Neuronal stem cell (in vitro differentiated cells): ENCODE measurements at regions not wholly inside any gene's neighbourhood (a gene's known extent, or its start where the extent isn't known, plus 50 kb on each side); places are given as distances from the start of the nearest gene placed in this dataset.
A peak's percentile ranks its signal among the peaks of the same experiment; 100 is the strongest.

Source experiments
- DNase-seq: peaks from one replicate; pipeline ENCODE4 v3.0.0-alpha.2; 2013; ENCODE audit warnings: low spot score
- H2AFZ ChIP-seq: one replicate; pipeline ENCODE4 v1.6.1; 2013; ENCODE audit warnings: mild to moderate bottlenecking, low read length, inconsistent platforms
- H2AK5ac ChIP-seq: 2 replicates; pipeline ENCODE4 v1.6.1; 2013; ENCODE audit warnings: low read depth, mild to moderate bottlenecking, inconsistent platforms, low read length, moderate library complexity, mixed read lengths
- H2BK120ac ChIP-seq: 2 replicates; pipeline ENCODE4 v1.6.1; 2013; ENCODE audit warnings: low read depth, mild to moderate bottlenecking, inconsistent platforms, low read length, moderate library complexity, mixed read lengths
- H2BK12ac ChIP-seq: one replicate; pipeline ENCODE4 v1.6.1; 2013; ENCODE audit warnings: low read length, inconsistent platforms
- H2BK15ac ChIP-seq: 2 replicates; pipeline ENCODE4 v1.6.1; 2013; ENCODE audit warnings: mild to moderate bottlenecking, low read length, inconsistent platforms, mixed read lengths
- H2BK5ac ChIP-seq: one replicate; pipeline ENCODE4 v1.6.1; 2013; ENCODE audit warnings: inconsistent platforms, mild to moderate bottlenecking, low read length, moderate library complexity
- H3K14ac ChIP-seq: one replicate; pipeline ENCODE4 v1.6.1; 2013; ENCODE audit warnings: low read length, inconsistent platforms
- H3K18ac ChIP-seq: 2 replicates; pipeline ENCODE4 v1.6.1; 2013; ENCODE audit warnings: low read length, inconsistent platforms
- H3K23ac ChIP-seq: 2 replicates; pipeline ENCODE4 v1.6.1; 2013; ENCODE audit warnings: low read depth, mild to moderate bottlenecking, mixed read lengths, low read length, inconsistent platforms; ENCODE audit not compliant: poor library complexity
- H3K27ac ChIP-seq: replicated peaks from 3 replicates; pipeline ENCODE4 v1.5.1; 2013; ENCODE audit warnings: low read length, inconsistent platforms
- H3K27me3 ChIP-seq, 3 experiments: 2 replicates each; pipeline ENCODE4 v1.6.1; 2013; ENCODE audit warnings: low read length in 3 of 3, mild to moderate bottlenecking in 2 of 3, inconsistent platforms in 1 of 3, low read depth in 1 of 3, mixed read lengths in 1 of 3, moderate library complexity in 1 of 3; ENCODE audit not compliant: control insufficient read depth in 3 of 3, insufficient read depth in 3 of 3
- H3K36me3 ChIP-seq, 2 donors: replicated peaks in 1 of 2; 2 replicates each; pipeline ENCODE4 v1.6.1; 2013; ENCODE audit warnings: low read length in 2 of 2; ENCODE audit not compliant: control insufficient read depth in 2 of 2, insufficient read depth in 2 of 2
- H3K4ac ChIP-seq: 2 replicates; pipeline ENCODE4 v1.6.1; 2013; ENCODE audit warnings: inconsistent platforms, mild to moderate bottlenecking, low read length, moderate library complexity
- H3K4me1 ChIP-seq, 2 donors: 1 replicate in 1 of 2; 2 replicates in 1 of 2; pipeline ENCODE4 v1.6.1; 2013; ENCODE audit warnings: low read length in 2 of 2, low read depth in 1 of 2; ENCODE audit not compliant: control insufficient read depth in 2 of 2, insufficient read depth in 1 of 2
- H3K4me2 ChIP-seq: one replicate; pipeline ENCODE4 v1.6.1; 2013; ENCODE audit warnings: mild to moderate bottlenecking, low read length, inconsistent platforms; ENCODE audit not compliant: insufficient read depth, poor library complexity, severe bottlenecking
- H3K4me3 ChIP-seq, 2 donors: 2 replicates each; pipeline ENCODE4 v1.5.1; 2013; ENCODE audit warnings: low read length in 2 of 2, mild to moderate bottlenecking in 2 of 2, inconsistent platforms in 1 of 2, moderate library complexity in 1 of 2
- H3K79me1 ChIP-seq: one replicate; pipeline ENCODE4 v1.6.1; 2013; ENCODE audit warnings: low read depth, mild to moderate bottlenecking, inconsistent platforms, low read length, moderate library complexity
- H3K9ac ChIP-seq: one replicate; pipeline ENCODE4 v1.6.1; 2013; ENCODE audit warnings: mild to moderate bottlenecking, low read depth, low read length, inconsistent platforms; ENCODE audit not compliant: poor library complexity
- H3K9me3 ChIP-seq, 2 donors: replicated peaks in 1 of 2; 2 replicates each; pipeline versions ENCODE3 to v1.6.1; 2013; ENCODE audit warnings: low read length in 2 of 2, mild to moderate bottlenecking in 2 of 2, inconsistent platforms in 1 of 2, low read depth in 1 of 2, mixed read lengths in 1 of 2, moderate library complexity in 1 of 2; ENCODE audit not compliant: control insufficient read depth in 2 of 2, insufficient read depth in 1 of 2
- H4K8ac ChIP-seq: one replicate; pipeline ENCODE4 v1.6.1; 2013; ENCODE audit warnings: low read depth, mild to moderate bottlenecking, inconsistent platforms, low read length, moderate library complexity
- H4K91ac ChIP-seq: one replicate; pipeline ENCODE4 v1.6.1; 2013; ENCODE audit warnings: low read length, low read depth, mild to moderate bottlenecking, inconsistent platforms; ENCODE audit not compliant: poor library complexity
- WGBS, 2 donors: extraction: QIAGEN DNeasy Blood & Tissue Kit; methylation state at CpG; one replicate each; pipeline ENCODE4 v1.1.7; 2013; ENCODE audit warnings: missing lambda C conversion rate in 2 of 2, mixed read lengths in 1 of 2; ENCODE audit not compliant: insufficient read length in 2 of 2, insufficient replicate concordance in 1 of 2; ENCODE audit errors: extremely low coverage in 2 of 2; 5-methylcytosine and 5-hydroxymethylcytosine counted together

DNA sequence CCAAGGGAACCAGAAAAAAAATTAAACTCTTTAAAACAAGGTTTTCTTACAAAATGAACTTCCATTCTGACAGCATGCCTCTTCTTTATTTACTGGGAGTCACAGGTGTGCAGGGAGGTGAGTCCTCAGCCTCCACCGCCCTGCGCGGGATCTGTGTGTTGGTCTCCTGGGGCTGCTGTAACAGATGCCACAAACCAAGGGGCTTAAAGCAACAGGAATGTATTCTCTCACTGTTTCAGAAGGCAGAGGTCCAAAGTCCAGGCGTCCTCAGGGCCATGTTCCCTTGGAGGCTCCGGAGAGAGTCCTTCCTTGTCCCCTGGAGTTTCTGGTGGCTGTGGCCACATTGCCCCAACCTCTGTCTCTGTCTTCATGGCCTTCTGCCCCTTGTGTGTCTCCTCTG is 123.6 kb upstream of the C1orf174 start:
- no peak overlapping the region for H3K9ac ChIP-seq
- peaks cover 0 to 2% (median 0%) of the 10 kb centered on the region in 3 experiments for H3K27me3 ChIP-seq
- H2AK5ac ChIP-seq = no peak overlapping the region
- H3K79me1 ChIP-seq = peaks cover 2% of the 10 kb centered on the region
- H3K14ac ChIP-seq = no peak overlapping the region
- no peak overlapping the region for H2BK120ac ChIP-seq
- H4K91ac ChIP-seq = no peak overlapping the region
- H3K4me3 ChIP-seq = no peak overlapping the region
- H4K8ac ChIP-seq = no peak overlapping the region
- H2AFZ ChIP-seq = no peak overlapping the region
- no peaks in the 10 kb centered on the region for H3K9me3 ChIP-seq
- H3K36me3 ChIP-seq = no peaks in the 10 kb centered on the region
- H2BK12ac ChIP-seq = no peak overlapping the region
- H3K4me1 ChIP-seq = peaks cover 0 to 3% of the 10 kb centered on the region in 2 donors
- no peak overlapping the region for H3K27ac ChIP-seq
- DNase-seq = no peak
- no peak overlapping the region for H2BK15ac ChIP-seq
- H3K4ac ChIP-seq = no peak overlapping the region
- H3K23ac ChIP-seq = no peak overlapping the region
- no CpG with 5 or more reads among the region's 5 CpGs for WGBS, 2 donors
- H3K18ac ChIP-seq = no peak overlapping the region
- no peak overlapping the region for H3K4me2 ChIP-seq
- no peak overlapping the region for H2BK5ac ChIP-seq

DNA sequence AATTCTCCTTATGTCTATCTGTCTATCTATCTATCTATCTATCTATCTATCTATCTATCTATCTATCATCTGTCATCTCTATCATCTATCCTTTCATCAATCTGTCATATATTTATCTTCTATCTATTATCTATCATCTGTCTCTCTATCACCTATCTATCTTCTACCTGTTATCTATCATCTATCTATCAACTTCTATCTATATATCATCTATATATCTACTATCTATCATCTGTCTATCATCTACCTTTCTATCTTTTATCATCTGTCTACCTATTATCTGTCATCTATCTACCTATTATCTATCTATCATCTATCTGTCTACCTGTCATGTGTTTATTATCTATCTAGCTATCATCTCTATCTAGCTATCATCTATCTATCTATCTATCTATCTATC is 124.7 kb upstream of the C1orf174 start:
- no peak overlapping the region for H2AK5ac ChIP-seq
- no peak overlapping the region for H2BK120ac ChIP-seq
- H3K4me1 ChIP-seq = peaks cover 0 to 3% of the 10 kb centered on the region in 2 donors
- no peak overlapping the region for H2BK12ac ChIP-seq
- H4K8ac ChIP-seq = no peak overlapping the region
- no peak overlapping the region for H3K18ac ChIP-seq
- no peak overlapping the region for H3K23ac ChIP-seq
- no peaks in the 10 kb centered on the region for H3K9me3 ChIP-seq
- no peak overlapping the region for H3K9ac ChIP-seq
- no peak overlapping the region for H2BK5ac ChIP-seq
- H2BK15ac ChIP-seq = no peak overlapping the region
- H3K4ac ChIP-seq = no peak overlapping the region
- peaks cover 2% of the 10 kb centered on the region for H3K79me1 ChIP-seq
- H3K4me2 ChIP-seq = no peak overlapping the region
- H3K36me3 ChIP-seq = no peaks in the 10 kb centered on the region
- DNase-seq = no peak
- H4K91ac ChIP-seq = no peak overlapping the region
- H3K4me3 ChIP-seq = no peak overlapping the region
- no peak overlapping the region for H3K27ac ChIP-seq
- no peak overlapping the region for H2AFZ ChIP-seq
- peaks cover 0 to 2% (median 0%) of the 10 kb centered on the region in 3 experiments for H3K27me3 ChIP-seq
- H3K14ac ChIP-seq = no peak overlapping the region

DNA sequence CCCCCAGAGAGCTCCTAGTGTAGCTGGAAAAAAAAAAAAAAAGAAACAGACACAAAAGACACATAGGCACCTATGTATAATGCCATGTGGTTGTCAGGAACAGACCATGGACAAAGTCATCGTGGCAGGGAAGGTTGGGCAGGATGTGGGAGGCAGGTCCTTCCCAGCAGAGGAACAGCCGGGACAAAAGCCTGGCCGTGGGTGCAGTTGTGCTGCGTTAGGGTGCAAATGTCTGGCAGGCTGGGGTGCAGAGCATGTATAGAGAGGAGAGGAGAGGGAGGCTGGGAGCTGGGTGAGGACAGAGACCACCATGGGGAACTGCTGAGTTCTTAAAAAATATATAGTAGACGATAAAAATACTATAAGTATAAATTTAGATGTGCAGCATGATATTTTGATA is 125.7 kb upstream of the C1orf174 start:
- Histone ChIP-seq H2BK12ac (peak overlapping the region; percentile 79), H2AFZ (no peak overlapping the region), H3K14ac (no peak overlapping the region), H2AK5ac (peak overlapping the region; percentile 37), H3K27me3 (peaks cover 0 to 2% (median 0%) of the 10 kb centered on the region in 3 experiments), H3K4me3 (peak overlapping the region in 1 of 2 donors; percentile 61), H4K91ac (no peak overlapping the region), H3K9me3 (no peaks in the 10 kb centered on the region), H3K27ac (no peak overlapping the region), H3K4me1 (peaks cover 0 to 3% of the 10 kb centered on the region in 2 donors), H4K8ac (no peak overlapping the region), H3K18ac (no peak overlapping the region), H3K9ac (no peak overlapping the region), H3K79me1 (no peaks in the 10 kb centered on the region), H3K4me2 (no peak overlapping the region), H3K4ac (no peak overlapping the region), H2BK15ac (no peak overlapping the region), H3K36me3 (no peaks in the 10 kb centered on the region), H2BK120ac (no peak overlapping the region), H2BK5ac (no peak overlapping the region), H3K23ac (no peak overlapping the region)
- DNase-seq = no peak
- no CpG with 5 or more reads among the region's 5 CpGs for WGBS, 2 donors

DNA sequence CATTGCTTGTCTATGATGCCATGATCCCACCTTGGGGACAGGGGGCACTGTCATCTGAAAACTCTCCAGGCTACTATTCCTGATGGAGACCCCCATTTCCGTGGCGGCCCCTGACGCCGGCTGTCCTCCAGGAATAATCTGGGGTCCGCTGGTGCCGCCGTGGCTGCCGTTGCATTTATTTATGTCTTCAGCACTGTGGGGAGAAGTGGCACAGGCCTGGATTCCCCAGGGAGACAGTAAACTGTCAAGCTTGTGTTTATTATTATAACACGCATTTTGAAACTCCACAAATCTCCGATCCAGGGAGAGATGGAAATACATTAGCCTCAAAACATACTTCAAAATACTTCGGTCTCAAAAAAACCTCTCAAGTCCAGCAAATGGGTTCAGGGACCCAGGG is 126.9 kb upstream of the C1orf174 start:
- Histone ChIP-seq H2AFZ (no peak overlapping the region), H2BK120ac (no peak overlapping the region), H3K79me1 (no peaks in the 10 kb centered on the region), H4K91ac (no peak overlapping the region), H3K18ac (no peak overlapping the region), H3K4me3 (no peak overlapping the region), H2BK15ac (no peak overlapping the region), H3K4me2 (no peak overlapping the region), H3K4me1 (peaks cover 0 to 3% of the 10 kb centered on the region in 2 donors), H3K14ac (no peak overlapping the region), H3K27me3 (peaks cover 0 to 2% (median 0%) of the 10 kb centered on the region in 3 experiments), H2BK5ac (no peak overlapping the region), H3K4ac (no peak overlapping the region), H2AK5ac (no peak overlapping the region), H3K9ac (no peak overlapping the region), H3K23ac (no peak overlapping the region), H2BK12ac (no peak overlapping the region), H4K8ac (no peak overlapping the region), H3K27ac (no peak overlapping the region), H3K9me3 (no peaks in the 10 kb centered on the region), H3K36me3 (no peaks in the 10 kb centered on the region)
- no peak for DNase-seq
- no CpG with 5 or more reads among the region's 11 CpGs for WGBS, 2 donors
